NCI-H2029 treated with DMSO at 0.1 percent for 48 hours (cell line): ENCODE measurements at regions not wholly inside any gene's neighbourhood (a gene's known extent, or its start where the extent isn't known, plus 50 kb on each side); places are given as distances from the start of the nearest gene placed in this dataset.

Source experiments
- DNase-seq: peaks from one replicate; lab custom pipeline; 2025; lab: John Stamatoyannopoulos, UW

- DNase-seq: no peak
Measured at GRCh38 chr16:26189536-26189935, 497.8 kb downstream of the HS3ST4 start.

- DNase-seq: no peak
Measured at GRCh38 chr16:26194526-26194925, 502.8 kb downstream of the HS3ST4 start.

GRCh38 chr16:26195225-26195624 is 503.5 kb downstream of the HS3ST4 start:
- DNase-seq: no peak

GRCh38 chr16:26196310-26196709 is 504.6 kb downstream of the HS3ST4 start:
- DNase-seq: no peak

GRCh38 chr16:26196802-26197201 is 505.0 kb downstream of the HS3ST4 start:
- DNase-seq: no peak

- no peak for DNase-seq
Measured at GRCh38 chr16:26197707-26198106, 505.9 kb downstream of the HS3ST4 start.

- no peak for DNase-seq
Measured at GRCh38 chr16:26198221-26198620, 506.5 kb downstream of the HS3ST4 start.

- no peak for DNase-seq
Measured at GRCh38 chr16:26204138-26204537, 512.4 kb downstream of the HS3ST4 start.

GRCh38 chr16:26211542-26211941 is 519.8 kb downstream of the HS3ST4 start:
- DNase-seq: no peak

GRCh38 chr16:26212599-26212998 is 520.8 kb downstream of the HS3ST4 start:
- no peak for DNase-seq

GRCh38 chr16:26214581-26215174 is 522.9 kb downstream of the HS3ST4 start:
- no peak for DNase-seq

- DNase-seq: no peak
Measured at GRCh38 chr16:26220894-26221293, 529.1 kb downstream of the HS3ST4 start.

GRCh38 chr16:26231647-26232046 is 539.9 kb downstream of the HS3ST4 start:
- no peak for DNase-seq

- DNase-seq: peak; percentile 12
Measured at GRCh38 chr16:26240807-26241206, 549.0 kb downstream of the HS3ST4 start.

GRCh38 chr16:26247063-26247462 is 555.3 kb downstream of the HS3ST4 start:
- no peak for DNase-seq

GRCh38 chr16:26252598-26252997 is 560.8 kb downstream of the HS3ST4 start:
- DNase-seq: no peak

- no peak for DNase-seq
Measured at GRCh38 chr16:26261621-26262020, 569.9 kb downstream of the HS3ST4 start.

GRCh38 chr16:26263406-26263805 is 571.6 kb downstream of the HS3ST4 start:
- peak; percentile 29 for DNase-seq

- no peak for DNase-seq
Measured at GRCh38 chr16:26267641-26268040, 575.9 kb downstream of the HS3ST4 start.

GRCh38 chr16:26269673-26270072 is 577.9 kb downstream of the HS3ST4 start:
- no peak for DNase-seq

GRCh38 chr16:26273607-26274006 is 581.8 kb downstream of the HS3ST4 start:
- DNase-seq: no peak

- DNase-seq: no peak
Measured at GRCh38 chr16:26275021-26275590, 583.3 kb downstream of the HS3ST4 start.

- no peak for DNase-seq
Measured at GRCh38 chr16:26276289-26276688, 584.5 kb downstream of the HS3ST4 start.
